ENCODE measurements at regions not wholly inside any gene's neighbourhood (a gene's known extent, or its start where the extent isn't known, plus 50 kb on each side); places are given as distances from the start of the nearest gene placed in this dataset.

DNA sequence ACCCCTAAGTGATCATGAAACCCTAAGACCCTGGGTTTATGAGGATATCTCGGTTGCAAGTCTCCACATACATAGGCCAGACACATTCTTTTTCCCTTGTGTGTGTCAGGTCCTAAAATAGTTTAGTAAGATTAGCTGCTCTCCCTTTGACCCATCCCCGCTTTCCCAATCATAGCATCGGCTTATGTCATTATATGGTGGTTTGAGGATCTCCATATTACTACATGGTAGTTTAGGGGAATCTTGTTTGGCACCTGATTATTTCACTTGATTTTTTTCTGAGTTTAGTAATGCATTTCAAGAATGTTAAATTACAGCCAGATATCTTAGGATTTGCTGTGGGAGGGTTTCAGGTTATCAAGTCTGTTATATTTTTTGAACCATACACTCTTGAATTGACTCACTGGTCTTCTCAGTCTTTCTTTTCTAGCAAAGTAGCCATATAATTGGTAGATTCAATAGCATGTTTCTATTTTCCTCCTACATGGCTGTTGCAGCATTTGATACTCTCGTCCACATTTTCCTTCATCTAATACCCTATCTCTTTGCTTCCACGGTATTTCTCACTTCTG, 68.3 kb upstream of the TRHDE start:
- TF ChIP-seq EZH2 (IDR thresholded peaks at IDR 0.05; ENCODE audit: low read length, missing control alignments) (no peak), CTCF (conservative IDR thresholded peaks at IDR 0.05 in 1 of 2, IDR thresholded peaks at IDR 0.05 in 1 of 2; ENCODE audit: low read depth in 1 of 2, low read length in 2 of 2) (no peak)

Measured in fibroblast of lung (primary cell).